Motor neuron (in vitro differentiated cells): ENCODE measurements at regions not wholly inside any gene's neighbourhood (a gene's known extent, or its start where the extent isn't known, plus 50 kb on each side); places are given as distances from the start of the nearest gene placed in this dataset.
A peak's percentile ranks its signal among the peaks of the same experiment; 100 is the strongest.

Experiments
- ATAC-seq, 8 experiments: fragments of 200-7000 bp; cut with Tn5 transposase; replicated peaks in 6 of 8; 2 replicates each; pipeline ENCODE4 v1.8.0; 2021; ENCODE audit warnings: mild to moderate bottlenecking in 8 of 8, moderate library complexity in 8 of 8
- H3K27ac ChIP-seq, 2 donors: fragments of 250-450 bp; sonication (Bioruptor Pico); 2 replicates each; pipeline ENCODE4 v1.9.0; 2021; ENCODE audit warnings: antibody characterized with exemption in 2 of 2, mild to moderate bottlenecking in 2 of 2, moderate library complexity in 1 of 2
- H3K4me1 ChIP-seq, 2 donors: fragments of 250-450 bp; sonication (Bioruptor Pico); replicated peaks in 1 of 2; 2 replicates each; pipeline ENCODE4 v1.6.1; 2021; ENCODE audit warnings: antibody characterized with exemption in 2 of 2, mild to moderate bottlenecking in 2 of 2, moderate library complexity in 1 of 2
- H3K4me3 ChIP-seq, 5 donors: fragments of 250-450 bp; sonication (Bioruptor Pico); 2 replicates each; pipeline ENCODE4 v1.9.0; 2021; ENCODE audit warnings: antibody characterized with exemption in 5 of 5, mild to moderate bottlenecking in 5 of 5, moderate library complexity in 4 of 5
- WGBS, 10 experiments: fragments of 450-650 bp; shearing (Covaris generic); methylation state at CpG; one replicate each; pipeline ENCODE4 v1.0.0; 2022; 5-methylcytosine and 5-hydroxymethylcytosine counted together
- in situ Hi-C, 9 experiments: fragments of 400-800 bp; cut with MboI; loops; one replicate each; pipeline ENCODE4 v1.15.0; 2021; ENCODE audit warnings: low sequenced_read_pairs in 9 of 9, low pct_unique_long_range_greater_than_20kb in 2 of 9; ENCODE audit not compliant: unreplicated experiment in 9 of 9

GRCh38 chr5:166553778-166554177, 1737.7 kb upstream of the WWC1 start:
- in situ Hi-C loops, result no loop called here
- Histone ChIP-seq H3K27ac (no peak overlapping the region), H3K4me3 (no peak overlapping the region), H3K4me1 (peaks cover 0 to 7% of the 10 kb centered on the region in 2 donors)
- peak in 5 of 8 experiments; percentile 68 to 84 (median 75) for ATAC-seq
- 10 to 58% (median 22%) methylated on average over 2 to 7 of the region's 7 CpGs; no CpG with 5 or more reads in 1 of the 10 experiments for WGBS, 10 experiments

DNA sequence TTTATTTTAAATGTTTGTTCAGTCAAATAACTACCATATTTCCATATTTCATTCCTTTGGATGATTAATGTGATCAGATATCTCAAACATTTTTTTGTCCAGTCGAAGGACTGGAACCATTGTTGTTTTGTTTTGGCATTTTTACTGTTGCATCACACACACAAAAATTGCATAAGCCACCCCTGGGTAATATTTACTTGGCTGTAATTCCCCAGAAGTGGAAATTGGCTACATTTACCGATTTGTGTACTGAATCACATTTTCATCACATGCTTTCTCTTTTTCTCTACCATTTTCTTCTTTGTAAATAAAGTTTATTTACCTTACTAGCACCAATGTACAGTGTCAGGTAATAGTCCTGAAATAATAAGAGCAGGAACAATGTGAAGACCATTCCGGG, 1729.7 kb upstream of the WWC1 start:
- WGBS, 10 experiments, result 0 to 100% (median 84%) methylated on average over 1 to 3 of the region's 3 CpGs
- Histone ChIP-seq H3K4me3 (no peak overlapping the region), H3K4me1 (no peaks in the 10 kb centered on the region), H3K27ac (no peak overlapping the region)
- in situ Hi-C loops, result no loop called here
- ATAC-seq, result no peak

GRCh38 chr5:166562246-166562645, 1729.2 kb upstream of the WWC1 start:
- in situ Hi-C loops, result no loop called here
- no peak overlapping the region for H3K4me3 ChIP-seq
- H3K27ac ChIP-seq, result no peak overlapping the region
- 0 to 57% (median 56%) methylated on average over 1 of the region's 1 CpG; no CpG with 5 or more reads in 7 of the 10 experiments for WGBS, 10 experiments
- ATAC-seq, result no peak
- no peaks in the 10 kb centered on the region for H3K4me1 ChIP-seq

GRCh38 chr5:166566725-166567124, 1724.7 kb upstream of the WWC1 start:
- in situ Hi-C loops, result no loop called here
- H3K4me3 ChIP-seq, result no peak overlapping the region
- 0 to 100% (median 75%) methylated on average over 1 of the region's 1 CpG; no CpG with 5 or more reads in 1 of the 10 experiments for WGBS, 10 experiments
- ATAC-seq, result no peak
- H3K27ac ChIP-seq, result no peak overlapping the region
- H3K4me1 ChIP-seq, result peaks cover 0 to 7% of the 10 kb centered on the region in 2 donors

GRCh38 chr5:166570865-166571264, 1720.6 kb upstream of the WWC1 start:
- 11 to 80% (median 41%) methylated on average over 1 to 6 of the region's 6 CpGs for WGBS, 10 experiments
- H3K4me1 ChIP-seq, result peaks cover 0 to 7% of the 10 kb centered on the region in 2 donors
- no peak overlapping the region for H3K4me3 ChIP-seq
- in situ Hi-C loops, result no loop called here
- peak in 5 of 8 experiments; percentile 35 to 98 (median 68) for ATAC-seq
- H3K27ac ChIP-seq, result no peak overlapping the region

- Histone ChIP-seq H3K27ac (no peak overlapping the region), H3K4me3 (no peak overlapping the region), H3K4me1 (peaks cover 0 to 7% of the 10 kb centered on the region in 2 donors)
- in situ Hi-C loops, result no loop called here
- ATAC-seq, result no peak
Measured at GRCh38 chr5:166571668-166572067, 1719.8 kb upstream of the WWC1 start.

DNA sequence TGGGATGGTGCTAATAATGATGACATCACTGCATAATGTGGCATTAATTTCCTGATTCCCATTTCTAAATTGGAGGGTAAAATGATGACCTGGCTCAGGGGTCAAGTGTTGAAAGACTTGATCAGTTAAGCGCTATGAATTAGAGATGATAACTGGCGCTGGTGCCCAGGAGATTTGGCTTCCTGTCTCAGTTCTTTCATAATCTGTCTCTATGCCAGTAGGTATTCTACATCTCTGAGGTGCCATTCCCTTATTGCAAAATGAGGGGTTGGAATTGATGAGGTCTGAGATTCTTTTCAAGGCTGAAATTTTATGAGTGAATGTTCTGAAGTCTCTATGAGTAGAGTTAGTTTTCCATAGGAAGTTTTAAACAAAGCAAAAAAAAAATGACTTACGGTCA, 1715.1 kb upstream of the WWC1 start:
- Histone ChIP-seq H3K27ac (no peak overlapping the region), H3K4me1 (no peaks in the 10 kb centered on the region), H3K4me3 (no peak overlapping the region)
- no peak for ATAC-seq
- in situ Hi-C loops, result no loop called here
- WGBS, 10 experiments, result 20 to 100% (median 83%) methylated on average over 1 to 3 of the region's 3 CpGs; no CpG with 5 or more reads in 1 of the 10 experiments

GRCh38 chr5:166581826-166582225, 1709.6 kb upstream of the WWC1 start:
- Histone ChIP-seq H3K4me1 (peaks cover 0 to 3% of the 10 kb centered on the region in 2 donors), H3K27ac (no peak overlapping the region), H3K4me3 (no peak overlapping the region)
- peak in 2 of 8 experiments; percentile 16 to 24 for ATAC-seq
- in situ Hi-C loops, result no loop called here

DNA sequence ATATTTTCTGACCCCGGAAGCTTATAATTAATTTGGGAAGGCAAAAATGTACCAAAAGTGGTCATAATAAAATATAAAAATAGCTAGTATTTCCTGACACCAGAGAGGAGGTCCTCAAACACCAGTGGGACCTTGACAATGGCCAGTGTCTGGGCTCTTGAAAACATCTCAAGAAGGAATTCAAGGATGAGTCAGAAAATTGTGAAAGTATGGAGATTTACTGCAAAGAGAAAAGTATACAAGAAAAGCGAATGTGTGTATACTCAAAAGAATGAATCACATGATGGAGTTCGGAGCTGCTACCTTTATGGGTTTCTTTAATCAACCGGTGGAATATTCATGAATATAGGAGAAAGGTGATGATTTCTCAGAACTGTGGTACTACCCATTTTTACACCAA, 1709.0 kb upstream of the WWC1 start:
- ATAC-seq, result no peak
- H3K27ac ChIP-seq, result no peak overlapping the region
- WGBS, 10 experiments, result 5 to 100% (median 88%) methylated on average over 1 to 4 of the region's 4 CpGs
- in situ Hi-C loops, result no loop called here
- H3K4me3 ChIP-seq, result no peak overlapping the region
- peaks cover 0 to 3% of the 10 kb centered on the region in 2 donors for H3K4me1 ChIP-seq

- in situ Hi-C loops, result no loop called here
- ATAC-seq, result no peak
- no peak overlapping the region for H3K4me3 ChIP-seq
- H3K27ac ChIP-seq, result no peak overlapping the region
- H3K4me1 ChIP-seq, result peaks cover 3 to 5% of the 10 kb centered on the region in 2 donors
Measured at GRCh38 chr5:166594567-166594966, 1696.9 kb upstream of the WWC1 start.

GRCh38 chr5:166595274-166595951, 1696.0 kb upstream of the WWC1 start:
- no peak overlapping the region for H3K27ac ChIP-seq
- 8 to 87% (median 80%) methylated on average over 4 to 7 of the region's 7 CpGs; no CpG with 5 or more reads in 1 of the 10 experiments for WGBS, 10 experiments

DNA sequence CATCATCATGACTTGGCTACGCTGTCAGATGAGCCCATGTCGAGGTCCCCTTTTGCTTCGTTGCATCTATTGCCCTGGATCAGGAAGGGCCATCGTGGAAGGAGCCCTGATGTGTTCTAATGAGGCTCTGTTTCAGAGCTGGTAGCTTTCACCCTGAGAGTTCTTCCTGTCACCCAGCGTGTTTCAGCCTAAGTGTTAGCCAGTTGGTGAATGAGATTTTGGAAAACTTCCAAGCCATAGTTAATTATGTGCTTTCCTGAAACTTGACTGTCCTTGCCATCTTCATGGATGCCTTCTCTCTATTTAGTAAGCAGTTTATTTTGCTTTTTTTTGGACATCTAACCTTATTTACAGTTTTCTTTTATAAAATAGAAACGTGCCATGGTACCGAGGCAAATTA, 1695.4 kb upstream of the WWC1 start:
- Histone ChIP-seq H3K4me3 (no peak overlapping the region), H3K4me1 (peaks cover 3 to 5% of the 10 kb centered on the region in 2 donors), H3K27ac (no peak overlapping the region)
- 0 to 100% (median 84%) methylated on average over 2 to 7 of the region's 7 CpGs for WGBS, 10 experiments
- in situ Hi-C loops, result no loop called here
- ATAC-seq, result no peak

More at GRCh38 chr5:166595274-166595951, 1696.0 kb upstream of the WWC1 start:
- Histone ChIP-seq H3K4me3 (no peak overlapping the region), H3K4me1 (peaks cover 3 to 5% of the 10 kb centered on the region in 2 donors)
- ATAC-seq, result peak in 1 of 8 experiments; percentile 33
- in situ Hi-C loops, result no loop called here

DNA sequence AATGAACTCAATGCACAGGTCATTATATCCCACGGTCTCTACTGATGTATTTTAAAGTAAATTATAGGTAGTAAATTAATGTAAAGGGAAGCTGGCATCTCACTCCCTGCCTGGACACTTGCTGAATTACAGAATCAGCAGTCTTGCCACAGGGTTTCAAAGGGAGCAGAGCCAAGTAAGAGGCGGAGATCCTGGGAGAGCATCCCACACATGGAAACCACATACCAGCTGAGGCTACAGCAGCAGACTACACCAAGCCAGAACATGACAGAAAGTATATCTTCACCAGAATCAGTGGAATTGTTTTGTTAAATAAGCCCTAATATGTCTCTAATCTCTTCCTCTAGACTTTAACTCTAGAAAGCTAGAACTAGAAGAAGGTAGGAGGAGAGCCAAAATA, 1689.2 kb upstream of the WWC1 start:
- no peak for ATAC-seq
- in situ Hi-C loops, result no loop called here

DNA sequence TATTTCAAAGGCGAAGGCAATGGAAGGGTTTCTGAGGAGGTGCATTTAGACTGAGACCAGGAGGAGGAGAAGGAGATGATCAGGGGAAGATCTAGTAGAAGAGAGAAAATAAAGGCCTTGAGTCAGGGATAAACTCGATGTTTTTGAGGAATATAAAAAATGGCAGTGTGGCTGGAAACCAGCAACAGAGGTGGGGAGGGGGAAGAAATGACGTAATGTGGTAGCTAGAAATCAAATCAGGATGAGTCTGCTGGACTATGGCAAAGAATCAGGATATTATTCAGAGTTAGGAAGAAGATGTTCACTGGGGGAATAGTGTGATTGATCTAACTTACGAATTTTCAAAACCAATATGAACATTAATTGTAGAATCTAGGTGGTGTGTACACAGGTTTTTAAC, 1673.9 kb upstream of the WWC1 start:
- Histone ChIP-seq H3K4me3 (no peak overlapping the region), H3K4me1 (peaks cover 0 to 8% of the 10 kb centered on the region in 2 donors), H3K27ac (no peak overlapping the region)
- 0 to 100% (median 87%) methylated on average over 1 to 4 of the region's 4 CpGs for WGBS, 10 experiments
- ATAC-seq, result no peak
- in situ Hi-C loops, result no loop called here

More for the DNA sequence above, 1689.2 kb upstream of the WWC1 start:
- WGBS, 10 experiments, result 0 to 100% (median 83%) methylated on average over 1 to 2 of the region's 2 CpGs; no CpG with 5 or more reads in 3 of the 10 experiments
- H3K4me1 ChIP-seq, result no peaks in the 10 kb centered on the region
- H3K27ac ChIP-seq, result no peak overlapping the region
- H3K4me3 ChIP-seq, result no peak overlapping the region
